GM21529 (cell line): ENCODE measurements at regions not wholly inside any gene's neighbourhood (a gene's known extent, or its start where the extent isn't known, plus 50 kb on each side); places are given as distances from the start of the nearest gene placed in this dataset.

ENCODE experiments used
- ATAC-seq: cut with Tn5 transposase; IDR thresholded peaks from one replicate; pipeline ENCODE4 v1.9.1; 2021; ENCODE audit not compliant: unreplicated experiment

- peak; percentile 52 for ATAC-seq
These were observed 171.8 kb downstream of the ICOS start for GRCh38 chr2:204108330-204108751.

GRCh38 chr2:204108781-204109295, 172.3 kb downstream of the ICOS start:
- ATAC-seq, result no peak

- ATAC-seq, result no peak
These were observed 173.1 kb downstream of the ICOS start for GRCh38 chr2:204109681-204110080.

GRCh38 chr2:204110338-204110741, 173.8 kb downstream of the ICOS start:
- ATAC-seq, result peak; percentile 95

GRCh38 chr2:204110751-204111516, 174.4 kb downstream of the ICOS start:
- no peak for ATAC-seq

GRCh38 chr2:204112084-204112770, 175.7 kb downstream of the ICOS start:
- ATAC-seq, result no peak

- ATAC-seq, result no peak
These were observed 178.0 kb downstream of the ICOS start for GRCh38 chr2:204114295-204115136.

GRCh38 chr2:204115137-204116056, 178.8 kb downstream of the ICOS start:
- ATAC-seq, result no peak

GRCh38 chr2:204116159-204116792, 179.7 kb downstream of the ICOS start:
- no peak for ATAC-seq

- no peak for ATAC-seq
These were observed 185.9 kb downstream of the ICOS start for GRCh38 chr2:204122425-204122824.

- ATAC-seq, result no peak
These were observed 187.7 kb downstream of the ICOS start for GRCh38 chr2:204124140-204124750.

- no peak for ATAC-seq
These were observed 190.1 kb downstream of the ICOS start for GRCh38 chr2:204126705-204127104.

GRCh38 chr2:204127238-204127637, 190.7 kb downstream of the ICOS start:
- no peak for ATAC-seq

GRCh38 chr2:204129591-204130294, 193.2 kb downstream of the ICOS start:
- ATAC-seq, result no peak

- no peak for ATAC-seq
These were observed 195.1 kb downstream of the ICOS start for GRCh38 chr2:204131621-204132020.

GRCh38 chr2:204133476-204133875, 196.9 kb downstream of the ICOS start:
- no peak for ATAC-seq

- ATAC-seq, result no peak
These were observed 197.9 kb downstream of the ICOS start for GRCh38 chr2:204134421-204134820.

- ATAC-seq, result no peak
These were observed 199.2 kb downstream of the ICOS start for GRCh38 chr2:204135752-204136151.

GRCh38 chr2:204138206-204138605, 201.6 kb downstream of the ICOS start:
- ATAC-seq, result no peak
